GM21723 (cell line): ENCODE measurements at regions not wholly inside any gene's neighbourhood (a gene's known extent, or its start where the extent isn't known, plus 50 kb on each side); places are given as distances from the start of the nearest gene placed in this dataset.

Experiments used
- ATAC-seq: cut with Tn5 transposase; IDR thresholded peaks from one replicate; pipeline ENCODE4 v1.9.1; 2021; ENCODE audit warnings: mild to moderate bottlenecking, moderate library complexity; ENCODE audit not compliant: unreplicated experiment

- no peak for ATAC-seq
Measured at GRCh38 chr12:5223881-5224280, 180.2 kb downstream of the KCNA5 start.

GRCh38 chr12:5226581-5226980 is 182.9 kb downstream of the KCNA5 start:
- no peak for ATAC-seq

- ATAC-seq, result no peak
Measured at GRCh38 chr12:5227708-5228373, 184.2 kb downstream of the KCNA5 start.

- no peak for ATAC-seq
Measured at GRCh38 chr12:5230156-5230555, 186.5 kb downstream of the KCNA5 start.

GRCh38 chr12:5230861-5231260 is 187.2 kb downstream of the KCNA5 start:
- ATAC-seq, result no peak

- ATAC-seq, result no peak
Measured at GRCh38 chr12:5232291-5232690, 188.6 kb downstream of the KCNA5 start.

- ATAC-seq, result no peak
Measured at GRCh38 chr12:5232826-5233500, 189.3 kb downstream of the KCNA5 start.

GRCh38 chr12:5236022-5236640 is 192.5 kb downstream of the KCNA5 start:
- ATAC-seq, result no peak

GRCh38 chr12:5242440-5242839 is 189.5 kb upstream of the NTF3 start:
- ATAC-seq, result no peak

GRCh38 chr12:5243014-5243413 is 188.9 kb upstream of the NTF3 start:
- ATAC-seq, result no peak

GRCh38 chr12:5244513-5244972 is 187.4 kb upstream of the NTF3 start:
- no peak for ATAC-seq

- ATAC-seq, result no peak
Measured at GRCh38 chr12:5246196-5246595, 185.7 kb upstream of the NTF3 start.

- ATAC-seq, result no peak
Measured at GRCh38 chr12:5247144-5247543, 184.8 kb upstream of the NTF3 start.

GRCh38 chr12:5248230-5248629 is 183.7 kb upstream of the NTF3 start:
- no peak for ATAC-seq

- no peak for ATAC-seq
Measured at GRCh38 chr12:5248999-5249526, 182.8 kb upstream of the NTF3 start.

GRCh38 chr12:5251092-5251491 is 180.8 kb upstream of the NTF3 start:
- no peak for ATAC-seq

- ATAC-seq, result no peak
Measured at GRCh38 chr12:5251786-5252185, 180.1 kb upstream of the NTF3 start.

GRCh38 chr12:5254703-5255102 is 177.2 kb upstream of the NTF3 start:
- ATAC-seq, result no peak

- no peak for ATAC-seq
Measured at GRCh38 chr12:5257763-5258495, 174.0 kb upstream of the NTF3 start.

- ATAC-seq, result no peak
Measured at GRCh38 chr12:5258498-5258897, 173.4 kb upstream of the NTF3 start.

GRCh38 chr12:5258926-5259325 is 173.0 kb upstream of the NTF3 start:
- ATAC-seq, result no peak
